Lower leg skin (tissue), 3 donors: ENCODE measurements at regions not wholly inside any gene's neighbourhood (a gene's known extent, or its start where the extent isn't known, plus 50 kb on each side); places are given as distances from the start of the nearest gene placed in this dataset.

Source experiments
- POLR2A ChIP-seq, 2 donors: fragments of 450-650 bp; IDR thresholded peaks; one replicate each; pipeline ENCODE4 v1.6.1; 2016 to 2017; ENCODE audit warnings: antibody characterized with exemption in 2 of 2, mild to moderate bottlenecking in 1 of 2, moderate library complexity in 1 of 2
- TF ChIP-seq, protein P1 (sequence below), 3 donors: fragments of 450-650 bp; IDR thresholded peaks; one replicate each; pipeline ENCODE4 v1.5.1; 2016; ENCODE audit warnings: antibody characterized with exemption in 3 of 3, mild to moderate bottlenecking in 3 of 3, moderate library complexity in 2 of 3

DNA sequence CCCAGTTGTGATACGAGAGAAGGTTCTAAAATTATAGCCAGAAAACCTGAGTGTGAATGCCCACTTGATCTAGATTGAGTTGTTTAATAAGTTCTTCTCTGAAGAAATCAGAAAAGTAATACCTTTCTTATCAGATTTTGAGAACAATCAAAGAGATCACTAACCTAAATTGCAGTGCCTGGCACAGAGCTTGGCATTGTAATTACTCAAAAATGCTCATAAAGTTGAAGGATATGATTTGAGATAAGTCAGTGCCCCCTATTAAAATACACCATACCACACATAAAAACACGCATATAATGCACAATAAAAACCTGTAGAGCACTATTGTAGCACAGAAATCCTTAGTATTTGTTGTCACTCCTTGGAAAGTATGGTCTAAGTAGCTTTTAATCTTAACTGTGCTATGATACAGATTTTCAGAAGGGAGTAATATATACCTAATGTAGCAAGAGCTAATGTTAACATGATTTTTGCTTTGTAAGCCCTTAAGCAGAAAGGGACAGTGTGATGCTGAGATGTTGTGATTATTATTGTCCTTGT is 257.5 kb upstream of the CDH18 start:
- TF ChIP-seq, protein P1, sequence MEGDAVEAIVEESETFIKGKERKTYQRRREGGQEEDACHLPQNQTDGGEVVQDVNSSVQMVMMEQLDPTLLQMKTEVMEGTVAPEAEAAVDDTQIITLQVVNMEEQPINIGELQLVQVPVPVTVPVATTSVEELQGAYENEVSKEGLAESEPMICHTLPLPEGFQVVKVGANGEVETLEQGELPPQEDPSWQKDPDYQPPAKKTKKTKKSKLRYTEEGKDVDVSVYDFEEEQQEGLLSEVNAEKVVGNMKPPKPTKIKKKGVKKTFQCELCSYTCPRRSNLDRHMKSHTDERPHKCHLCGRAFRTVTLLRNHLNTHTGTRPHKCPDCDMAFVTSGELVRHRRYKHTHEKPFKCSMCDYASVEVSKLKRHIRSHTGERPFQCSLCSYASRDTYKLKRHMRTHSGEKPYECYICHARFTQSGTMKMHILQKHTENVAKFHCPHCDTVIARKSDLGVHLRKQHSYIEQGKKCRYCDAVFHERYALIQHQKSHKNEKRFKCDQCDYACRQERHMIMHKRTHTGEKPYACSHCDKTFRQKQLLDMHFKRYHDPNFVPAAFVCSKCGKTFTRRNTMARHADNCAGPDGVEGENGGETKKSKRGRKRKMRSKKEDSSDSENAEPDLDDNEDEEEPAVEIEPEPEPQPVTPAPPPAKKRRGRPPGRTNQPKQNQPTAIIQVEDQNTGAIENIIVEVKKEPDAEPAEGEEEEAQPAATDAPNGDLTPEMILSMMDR (IDR thresholded peaks at IDR 0.05), result no peak
- no peak for TF ChIP-seq POLR2A (IDR thresholded peaks at IDR 0.05)
